LNCAP (cell line): ENCODE measurements at regions not wholly inside any gene's neighbourhood (a gene's known extent, or its start where the extent isn't known, plus 50 kb on each side); places are given as distances from the start of the nearest gene placed in this dataset.

Source experiments
- CTCF ChIP-seq: fragments of 450-650 bp; IDR thresholded peaks from 2 replicates; pipeline ENCODE4 v1.5.1; 2017; ENCODE audit warnings: mild to moderate bottlenecking

DNA sequence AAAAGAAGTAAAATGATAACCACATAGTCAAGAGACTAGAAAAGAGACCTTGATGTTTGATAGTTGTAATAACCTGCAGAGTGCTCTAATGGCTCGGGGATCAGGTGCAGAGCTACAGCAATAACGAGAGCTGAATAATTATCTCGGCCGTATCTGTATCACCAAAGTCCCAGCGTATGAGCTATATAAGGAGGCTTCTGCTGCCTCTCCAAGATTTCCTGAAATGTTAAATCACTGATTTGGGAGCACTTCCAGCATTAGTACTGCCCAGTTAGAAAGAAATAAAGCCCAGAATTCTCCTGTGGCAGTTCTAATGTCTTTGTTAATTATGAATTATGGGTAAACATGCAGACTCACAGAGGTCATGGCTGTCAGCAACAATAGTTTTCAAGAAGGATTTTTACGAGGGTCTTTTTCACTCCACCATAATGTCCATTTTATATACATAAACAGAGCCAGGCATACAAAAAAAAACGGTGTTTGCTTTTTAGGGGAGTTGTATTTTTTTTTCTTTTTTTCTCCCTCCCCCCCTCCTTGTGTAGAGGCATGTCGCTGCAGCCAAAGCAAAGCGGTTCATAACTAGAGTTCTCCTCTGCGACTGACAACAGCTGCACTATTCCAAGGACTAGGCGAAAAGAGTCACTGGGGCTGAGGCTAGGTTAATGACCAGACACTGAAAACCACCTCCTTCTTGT lies 168.3 kb upstream of the VRK2 start:
- no peak for TF ChIP-seq CTCF

GRCh38 chr2:57878866-57879210 lies 167.8 kb upstream of the VRK2 start:
- no peak for TF ChIP-seq CTCF

DNA sequence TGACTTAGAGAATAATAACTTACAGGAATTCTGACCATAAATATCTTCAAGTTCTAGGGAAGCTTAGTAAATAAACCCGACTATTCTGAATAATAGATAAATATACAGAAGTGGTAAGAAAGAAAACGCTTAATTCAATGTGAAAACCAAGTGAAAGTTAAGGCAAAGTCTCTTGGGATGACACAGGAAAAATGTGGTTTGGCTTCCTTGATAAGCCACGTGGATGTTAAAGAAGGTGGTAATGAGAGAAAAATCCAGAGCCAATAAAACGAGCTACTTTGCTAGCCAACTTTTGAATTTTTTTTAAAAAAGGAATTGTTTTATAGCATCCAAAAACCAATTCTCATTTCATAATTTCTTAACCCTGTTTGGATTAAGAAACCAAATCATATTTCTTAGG lies 166.2 kb upstream of the VRK2 start:
- TF ChIP-seq CTCF = no peak

DNA sequence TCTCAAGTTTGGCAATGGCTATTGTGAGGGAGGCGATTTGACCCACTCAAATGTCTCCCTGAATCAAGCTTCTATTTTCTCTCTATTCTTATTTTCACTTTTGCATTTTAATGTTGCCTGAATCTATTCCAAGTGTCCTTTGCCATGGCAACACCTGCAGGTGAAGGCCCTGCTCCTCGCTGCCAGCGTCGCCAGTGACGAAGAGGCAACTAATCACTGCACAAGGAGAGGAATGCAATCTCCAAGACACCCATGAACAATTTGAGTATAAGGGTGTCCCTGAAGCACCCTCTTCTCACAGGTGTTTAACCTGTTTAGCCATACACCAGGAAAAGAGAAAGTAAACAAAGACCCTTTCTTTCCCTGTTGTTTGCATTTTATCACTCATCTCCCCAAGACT lies 165.6 kb upstream of the VRK2 start:
- no peak for TF ChIP-seq CTCF

DNA sequence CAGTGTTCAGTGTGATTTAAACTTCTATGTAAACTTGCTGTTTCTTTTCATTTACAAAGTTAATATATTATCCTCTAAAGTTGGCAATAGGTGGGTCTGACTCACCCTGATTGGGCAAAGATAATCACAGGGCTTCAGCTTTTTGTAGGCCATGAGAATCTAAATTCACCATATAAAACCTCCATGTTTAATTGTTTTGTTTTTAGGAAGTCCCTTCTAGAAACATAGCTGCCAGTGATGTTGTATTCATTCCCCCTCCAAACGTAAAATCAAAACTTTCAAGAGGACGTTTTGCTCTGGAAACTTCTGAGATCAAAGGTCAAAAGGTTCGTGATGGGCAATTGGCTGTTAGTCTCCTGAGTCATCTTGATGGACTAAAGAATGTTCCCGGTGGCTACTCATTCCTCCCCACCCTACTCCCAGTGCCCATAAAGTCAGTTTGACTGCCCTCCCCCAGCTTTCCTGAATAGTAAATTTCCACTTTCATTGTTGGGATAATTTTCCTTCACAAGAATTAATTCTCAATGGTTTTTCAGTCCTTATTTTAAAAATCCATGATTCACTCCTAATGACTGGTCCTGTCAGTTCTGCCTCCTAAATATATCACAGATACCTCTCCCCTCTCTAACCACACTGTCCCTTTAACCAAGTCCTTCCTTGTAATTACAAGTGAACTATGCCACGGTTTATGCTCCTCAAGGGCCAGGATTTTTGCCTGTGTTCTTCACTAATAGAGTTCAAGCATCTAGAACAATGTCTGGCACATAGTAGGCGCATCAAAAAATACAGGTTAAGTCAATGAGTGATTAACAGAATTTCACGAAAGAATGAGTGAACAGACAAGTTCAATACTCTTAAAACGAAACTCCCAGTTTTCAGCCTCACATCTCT lies 164.4 kb upstream of the VRK2 start:
- no peak for TF ChIP-seq CTCF

- no peak for TF ChIP-seq CTCF
Observed at GRCh38 chr2:57882895-57883515, 163.6 kb upstream of the VRK2 start.

GRCh38 chr2:57884281-57884680 lies 162.3 kb upstream of the VRK2 start:
- TF ChIP-seq CTCF = no peak
